IMR-90 (cell line): ENCODE measurements at regions not wholly inside any gene's neighbourhood (a gene's known extent, or its start where the extent isn't known, plus 50 kb on each side); places are given as distances from the start of the nearest gene placed in this dataset.

Source experiments
- ATAC-seq: fragments of 200-7000 bp; cut with Tn5 transposase; 2 replicates; pipeline ENCODE4 v1.9.1; 2020; ENCODE audit warnings: low read depth, mild to moderate bottlenecking, moderate library complexity
- BruUV-seq: library from RNA; stranded (reverse); fragments of 400-500 nt; replicated peaks from 2 replicates; lab custom pipeline; 2021; lab: Mats Ljungman, UMichigan
- CTCF ChIA-PET: fragments of 300-600 bp; formaldehyde crosslinking; extraction: SDS; loops from one replicate; lab custom pipeline; 2021; ENCODE audit warnings: antibody characterized with exemption; lab: Yijun Ruan, JAX
- POLR2A ChIA-PET: fragments of 300-600 bp; sonication (Branson Sonifier 250); formaldehyde crosslinking; loops from one replicate; lab custom pipeline; 2022; ENCODE audit warnings: antibody characterized with exemption; ENCODE audit not compliant: unreplicated experiment; lab: Charles Lee
- DNase-seq: peaks from one replicate; pipeline ENCODE4 v3.0.0; 2013
- H2AFZ ChIP-seq: replicated peaks from 2 replicates; pipeline ENCODE3; 2013; ENCODE audit warnings: low read length, mild to moderate bottlenecking; ENCODE audit not compliant: poor library complexity
- H2AK5ac ChIP-seq: 2 replicates; pipeline ENCODE4 v1.6.1; 2013; ENCODE audit warnings: low read depth, low read length, inconsistent platforms
- H2AK9ac ChIP-seq: replicated peaks from 2 replicates; pipeline ENCODE3; 2013; ENCODE audit warnings: mild to moderate bottlenecking, low read depth, low read length, moderate library complexity; ENCODE audit not compliant: poor library complexity
- H2BK120ac ChIP-seq: 2 replicates; pipeline ENCODE4 v1.6.1; 2013; ENCODE audit warnings: low read depth, low read length, inconsistent platforms
- H2BK15ac ChIP-seq: 3 replicates; pipeline ENCODE4 v1.6.1; 2013; ENCODE audit warnings: low read depth, low read length, inconsistent platforms
- H2BK20ac ChIP-seq: 2 replicates; pipeline ENCODE4 v1.6.1; 2013; ENCODE audit warnings: low read depth, mild to moderate bottlenecking, inconsistent platforms, low read length, moderate library complexity
- H2BK5ac ChIP-seq: 2 replicates; pipeline ENCODE4 v1.6.1; 2013; ENCODE audit warnings: mild to moderate bottlenecking, low read depth, low read length, inconsistent platforms; ENCODE audit not compliant: poor library complexity, severe bottlenecking
- H3K14ac ChIP-seq: replicated peaks from 2 replicates; pipeline ENCODE4 v1.6.1; 2013; ENCODE audit warnings: low read depth, low read length, inconsistent platforms
- H3K18ac ChIP-seq: 2 replicates; pipeline ENCODE4 v1.6.1; 2013; ENCODE audit warnings: low read depth, low read length, control low read depth
- H3K23ac ChIP-seq: 2 replicates; pipeline ENCODE4 v1.6.1; 2013; ENCODE audit warnings: low read depth, low read length, inconsistent platforms
- H3K27ac ChIP-seq: 2 replicates; pipeline ENCODE4 v1.5.1; 2013; ENCODE audit warnings: mild to moderate bottlenecking, control low read depth, low read length; ENCODE audit not compliant: insufficient read depth
- H3K27me3 ChIP-seq: 2 replicates; pipeline ENCODE4 v1.6.1; 2013; ENCODE audit warnings: low read length; ENCODE audit not compliant: control insufficient read depth, insufficient read depth
- H3K36me3 ChIP-seq: 2 replicates; pipeline ENCODE4 v1.6.1; 2013; ENCODE audit warnings: low read length, mixed read lengths; ENCODE audit not compliant: control insufficient read depth, insufficient read depth
- H3K4ac ChIP-seq: 2 replicates; pipeline ENCODE4 v1.6.1; 2013; ENCODE audit warnings: low read depth, low read length, inconsistent platforms
- H3K4me1 ChIP-seq: 2 replicates; pipeline ENCODE4 v1.6.1; 2013; ENCODE audit warnings: low read length, mixed read lengths; ENCODE audit not compliant: control insufficient read depth, insufficient read depth
- H3K4me2 ChIP-seq: 2 replicates; pipeline ENCODE4 v1.6.1; 2013; ENCODE audit warnings: low read depth, mild to moderate bottlenecking, control low read depth, low read length, moderate library complexity
- H3K4me3 ChIP-seq: 2 replicates; pipeline ENCODE4 v1.5.1; 2013; ENCODE audit warnings: low read depth, mild to moderate bottlenecking, control low read depth, low read length, moderate library complexity; ENCODE audit not compliant: insufficient read depth
- H3K56ac ChIP-seq: 2 replicates; pipeline ENCODE4 v1.6.1; 2013; ENCODE audit warnings: low read length, inconsistent platforms; ENCODE audit not compliant: insufficient read depth; ENCODE audit errors: extremely low read depth
- H3K79me1 ChIP-seq, 2 experiments: 2 replicates each; pipeline ENCODE4 v1.6.1; 2013; ENCODE audit warnings: low read length in 2 of 2, inconsistent platforms in 1 of 2, low read depth in 1 of 2
- H3K9ac ChIP-seq: 2 replicates; pipeline ENCODE4 v1.6.1; 2013; ENCODE audit warnings: low read depth, low read length, control low read depth
- H3K9me1 ChIP-seq: 2 replicates; pipeline ENCODE4 v1.6.1; 2013; ENCODE audit warnings: low read length, inconsistent platforms; ENCODE audit not compliant: insufficient read depth
- H3K9me3 ChIP-seq: 2 replicates; pipeline ENCODE4 v1.6.1; 2013; ENCODE audit warnings: low read length; ENCODE audit not compliant: control insufficient read depth, insufficient read depth
- H4K20me1 ChIP-seq: 2 replicates; pipeline ENCODE4 v1.6.1; 2013; ENCODE audit warnings: low read length, inconsistent platforms; ENCODE audit not compliant: insufficient read depth
- H4K5ac ChIP-seq: 2 replicates; pipeline ENCODE4 v1.6.1; 2013; ENCODE audit warnings: mild to moderate bottlenecking, low read depth, low read length, control low read depth
- H4K8ac ChIP-seq, 2 experiments: 2 replicates each; pipeline ENCODE4 v1.6.1; 2013; ENCODE audit warnings: low read depth in 2 of 2, low read length in 2 of 2, control low read depth in 1 of 2, inconsistent platforms in 1 of 2
- H4K91ac ChIP-seq: 2 replicates; pipeline ENCODE4 v1.6.1; 2013; ENCODE audit warnings: low read depth, low read length, inconsistent platforms; ENCODE audit not compliant: insufficient read depth
- BHLHE40 ChIP-seq: fragments of 150-350 bp; IDR thresholded peaks from 2 replicates; pipeline ENCODE4 v1.6.1; 2016; ENCODE audit warnings: mild to moderate bottlenecking, low read depth, low read length
- CEBPB ChIP-seq: IDR thresholded peaks from 2 replicates; pipeline ENCODE4 v1.6.1; 2012; ENCODE audit warnings: low read depth, low read length, improper control_type of control experiment
- CHD1 ChIP-seq: IDR thresholded peaks from 2 replicates; pipeline ENCODE4 v1.6.1; 2012; ENCODE audit warnings: low read depth, low read length, improper control_type of control experiment
- CTCF ChIP-seq: conservative IDR thresholded peaks from 2 replicates; pipeline ENCODE4 v1.5.1; 2012; ENCODE audit warnings: mild to moderate bottlenecking, low read depth, low read length, improper control_type of control experiment
- ELK1 ChIP-seq: fragments of 150-350 bp; IDR thresholded peaks from 2 replicates; pipeline ENCODE4 v1.6.1; 2016; ENCODE audit warnings: low read depth, mild to moderate bottlenecking, low read length, moderate library complexity, borderline replicate concordance
- FOS ChIP-seq: fragments of 150-350 bp; IDR thresholded peaks from 2 replicates; pipeline ENCODE4 v1.6.1; 2016; ENCODE audit warnings: low read depth, low read length
- MAFK ChIP-seq: IDR thresholded peaks from 2 replicates; pipeline ENCODE4 v1.6.1; 2012; ENCODE audit warnings: low read depth, low read length, improper control_type of control experiment
- MAZ ChIP-seq: IDR thresholded peaks from 2 replicates; pipeline ENCODE4 v1.6.1; 2012; ENCODE audit warnings: low read depth, mild to moderate bottlenecking, low read length, improper control_type of control experiment, moderate library complexity, borderline replicate concordance
- MXI1 ChIP-seq: IDR thresholded peaks from 2 replicates; pipeline ENCODE4 v1.6.1; 2012; ENCODE audit warnings: low read depth, mild to moderate bottlenecking, low read length, moderate library complexity, borderline replicate concordance
- NFE2L2 ChIP-seq: fragments of 150-350 bp; IDR thresholded peaks from 2 replicates; pipeline ENCODE4 v1.6.1; 2016; ENCODE audit warnings: low read depth, mild to moderate bottlenecking, low read length
- POLR2A ChIP-seq: IDR thresholded peaks from 2 replicates; pipeline ENCODE4 v1.6.1; 2012; ENCODE audit warnings: mild to moderate bottlenecking, low read depth, low read length
- RAD21 ChIP-seq: IDR thresholded peaks from 2 replicates; pipeline ENCODE4 v1.6.1; 2012; ENCODE audit warnings: low read length, improper control_type of control experiment
- RCOR1 ChIP-seq: IDR thresholded peaks from 2 replicates; pipeline ENCODE4 v1.6.1; 2012; ENCODE audit warnings: mild to moderate bottlenecking, low read length, improper control_type of control experiment; ENCODE audit not compliant: insufficient replicate concordance
- RFX5 ChIP-seq: IDR thresholded peaks from 2 replicates; pipeline ENCODE4 v1.8.0; 2012; ENCODE audit warnings: low read depth, mild to moderate bottlenecking, low read length, moderate library complexity
- SMC3 ChIP-seq: fragments of 150-350 bp; IDR thresholded peaks from 2 replicates; pipeline ENCODE4 v1.6.1; 2016; ENCODE audit warnings: low read depth, mild to moderate bottlenecking, antibody characterized with exemption, low read length, moderate library complexity
- USF2 ChIP-seq: fragments of 150-350 bp; IDR thresholded peaks from 2 replicates; pipeline ENCODE4 v1.6.1; 2017; ENCODE audit warnings: mild to moderate bottlenecking, antibody characterized with exemption, low read length, low read depth
- WGBS, 2 experiments: methylation state at CpG; one replicate each; pipeline versions ENCODE4 v1.1.5 to v1.1.7; 2013; ENCODE audit warnings: missing lambda C conversion rate in 2 of 2; ENCODE audit not compliant: insufficient read length in 1 of 2; ENCODE audit errors: extremely low coverage in 2 of 2; 5-methylcytosine and 5-hydroxymethylcytosine counted together
- dilution Hi-C: fragments of 300-500 bp; cut with HindIII; formaldehyde crosslinking; loops from one replicate; pipeline ENCODE4 v1.14.3; 2018; ENCODE audit warnings: low sequenced_read_pairs; ENCODE audit not compliant: unreplicated experiment
- in situ Hi-C: fragments of 300-500 bp; cut with MboI; formaldehyde crosslinking; loops from 3 replicates; pipeline ENCODE4 v1.14.3; 2019; ENCODE audit warnings: low sequenced_read_pairs, inconsistent platforms, mixed read lengths
- intact Hi-C: fragments of 100-400 bp; cut with micrococcal nuclease; formaldehyde crosslinking; loops from 2 replicates; pipeline ENCODE4 v1.10.0; 2022

DNA sequence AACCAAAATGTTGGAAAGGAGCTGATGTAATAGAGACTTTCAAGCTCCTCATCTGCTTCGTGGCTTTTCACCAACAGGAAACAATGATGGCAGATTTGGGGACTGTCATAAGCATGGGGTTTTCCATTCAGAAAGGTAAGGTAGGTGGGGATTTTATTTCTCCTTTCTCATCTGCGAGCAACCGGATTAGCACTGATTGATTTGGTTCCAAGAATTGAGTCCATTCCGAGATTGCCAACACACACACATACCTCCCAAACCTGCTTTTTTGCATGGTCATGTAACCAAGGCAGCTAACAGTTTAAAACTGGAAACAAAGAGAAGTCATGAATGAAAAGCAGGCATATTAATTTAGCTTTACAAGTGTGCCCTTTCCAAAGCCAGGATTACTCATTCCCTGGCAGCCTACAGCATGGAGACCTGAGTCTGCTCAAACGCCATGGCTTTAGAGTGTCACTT lies 63.0 kb upstream of the LNX1 start:
- H2AK5ac ChIP-seq: no peak overlapping the region
- no peak overlapping the region; the same call in none of the 2 replicates for H3K18ac ChIP-seq
- no peak overlapping the region for H3K27ac ChIP-seq
- peaks cover 4% of the 10 kb centered on the region for H3K9me1 ChIP-seq
- no peaks in the 10 kb centered on the region for H3K9me3 ChIP-seq
- no peak overlapping the region for H3K56ac ChIP-seq
- no peak for TF ChIP-seq MAFK
- TF ChIP-seq CEBPB: no peak
- TF ChIP-seq CTCF: no peak
- no peak for TF ChIP-seq ELK1
- no peak for TF ChIP-seq BHLHE40
- TF ChIP-seq POLR2A: no peak
- TF ChIP-seq RFX5: no peak
- no peak for TF ChIP-seq RAD21
- no peak for TF ChIP-seq FOS
- no peak for TF ChIP-seq MAZ
- TF ChIP-seq SMC3: no peak
- no peak for TF ChIP-seq CHD1
- no peak for TF ChIP-seq NFE2L2
- no peak for TF ChIP-seq RCOR1
- TF ChIP-seq USF2: no peak
- TF ChIP-seq MXI1: no peak
- no peak overlapping the region for H2AK9ac ChIP-seq
- no peak overlapping the region; a peak in 1 of 4 replicates for H4K8ac ChIP-seq
- H2AFZ ChIP-seq: no peak overlapping the region
- CTCF ChIA-PET: interaction anchor here (0.9 to 2.0 kb wide), 2 partner anchors 8 to 149 kb away, joined by 3 to 4 read pairs; no protein-coding TSS in a partner anchor
- no peak overlapping the region for H3K23ac ChIP-seq
- intact Hi-C loops (no loop called here), dilution Hi-C loops (no loop called here), in situ Hi-C loops (no loop called here)
- POLR2A ChIA-PET: no interaction called here
- no TSS peak for BruUV-seq
- H3K79me1 ChIP-seq: no peaks in the 10 kb centered on the region
- H2BK15ac ChIP-seq: 0 out of 3 replicates have a peak overlapping the region, but pooled peaks have one; percentile 14
- 40% methylated on average over 1 of the region's 5 CpGs; no CpG with 5 or more reads in 1 of the 2 experiments for WGBS, 2 experiments
- no peaks in the 10 kb centered on the region for H3K36me3 ChIP-seq
- no peak overlapping the region for H3K4me3 ChIP-seq
- peak overlapping the region; percentile 6; the same call in 1 of the 2 replicates for H2BK120ac ChIP-seq
- H3K4ac ChIP-seq: no peak overlapping the region
- 0 out of 2 replicates have a peak overlapping the region, but pooled peaks have one; percentile 16 for H3K14ac ChIP-seq
- no peak for ATAC-seq
- no peak overlapping the region for H3K4me2 ChIP-seq
- H3K27me3 ChIP-seq: no peaks in the 10 kb centered on the region
- no peak overlapping the region for H2BK5ac ChIP-seq
- H2BK20ac ChIP-seq: peak overlapping the region; percentile 27
- H4K20me1 ChIP-seq: no peaks in the 10 kb centered on the region
- H4K5ac ChIP-seq: no peak overlapping the region; the same call in 1 of the 2 replicates
- H3K9ac ChIP-seq: no peak overlapping the region
- no peak overlapping the region; the same call in 1 of the 2 replicates for H4K91ac ChIP-seq
- peaks cover 12% of the 10 kb centered on the region for H3K4me1 ChIP-seq
- peak; percentile 43 for DNase-seq
